Mesodermal cell (in vitro differentiated cells): ENCODE measurements at regions not wholly inside any gene's neighbourhood (a gene's known extent, or its start where the extent isn't known, plus 50 kb on each side); places are given as distances from the start of the nearest gene placed in this dataset.

ENCODE experiments used
- H3K27ac ChIP-seq: 2 replicates; pipeline ENCODE4 v1.7.0; 2013; ENCODE audit warnings: mild to moderate bottlenecking, low read depth, low read length, moderate library complexity; ENCODE audit not compliant: severe bottlenecking
- H3K36me3 ChIP-seq: 2 replicates; pipeline ENCODE4 v1.7.1; 2013; ENCODE audit warnings: mild to moderate bottlenecking, low read length, moderate library complexity; ENCODE audit not compliant: control insufficient read depth, insufficient read depth
- H3K4me1 ChIP-seq: one replicate; pipeline ENCODE4 v1.7.1; 2013; ENCODE audit warnings: mild to moderate bottlenecking, low read length; ENCODE audit not compliant: insufficient read depth, control insufficient read depth, poor library complexity, severe bottlenecking
- H3K4me3 ChIP-seq: 2 replicates; pipeline ENCODE4 v1.7.0; 2013; ENCODE audit warnings: low read length, control low read depth, mild to moderate bottlenecking; ENCODE audit not compliant: insufficient read depth, poor library complexity, severe bottlenecking; ENCODE audit errors: extremely low read depth
- H3K9me3 ChIP-seq: 2 replicates; pipeline ENCODE4 v1.7.1; 2013; ENCODE audit warnings: mild to moderate bottlenecking, low read length, moderate library complexity; ENCODE audit not compliant: control insufficient read depth
- WGBS, 2 experiments: methylation state at CpG; one replicate each; pipeline ENCODE4 v1.1.5; 2013; ENCODE audit warnings: missing lambda C conversion rate in 2 of 2; ENCODE audit not compliant: insufficient coverage in 2 of 2; 5-methylcytosine and 5-hydroxymethylcytosine counted together

- no peaks in the 10 kb centered on the region for H3K36me3 ChIP-seq
- 100% methylated on average over 2 of the region's 3 CpGs; no CpG with 5 or more reads in 1 of the 2 experiments for WGBS, 2 experiments
- no peak overlapping the region for H3K4me3 ChIP-seq
- H3K9me3 ChIP-seq: no peaks in the 10 kb centered on the region
- H3K4me1 ChIP-seq: no peaks in the 10 kb centered on the region
- H3K27ac ChIP-seq: no peak overlapping the region
Observed at GRCh38 chr3:77859156-77859555, 819.3 kb downstream of the ROBO2 start.

- H3K9me3 ChIP-seq: no peaks in the 10 kb centered on the region
- WGBS, 2 experiments: 70 to 89% methylated on average over 1 of the region's 2 CpGs
- H3K27ac ChIP-seq: no peak overlapping the region
Observed at GRCh38 chr3:77868725-77869124, 828.8 kb downstream of the ROBO2 start.

GRCh38 chr3:77869423-77869822, 829.5 kb downstream of the ROBO2 start:
- H3K27ac ChIP-seq: no peak overlapping the region
- no peaks in the 10 kb centered on the region for H3K9me3 ChIP-seq
- H3K4me3 ChIP-seq: no peak overlapping the region
- no peaks in the 10 kb centered on the region for H3K36me3 ChIP-seq
- H3K4me1 ChIP-seq: no peaks in the 10 kb centered on the region
- WGBS, 2 experiments: 97 to 98% methylated on average over 3 to 5 of the region's 7 CpGs

More at GRCh38 chr3:77868725-77869124, 828.8 kb downstream of the ROBO2 start:
- Histone ChIP-seq H3K36me3 (no peaks in the 10 kb centered on the region), H3K4me1 (no peaks in the 10 kb centered on the region), H3K4me3 (no peak overlapping the region)

GRCh38 chr3:77871436-77871835, 831.5 kb downstream of the ROBO2 start:
- Histone ChIP-seq H3K4me3 (no peak overlapping the region), H3K36me3 (no peaks in the 10 kb centered on the region), H3K4me1 (no peaks in the 10 kb centered on the region), H3K27ac (no peak overlapping the region), H3K9me3 (no peaks in the 10 kb centered on the region)
- WGBS, 2 experiments: 83% methylated on average over 1 of the region's 1 CpG; no CpG with 5 or more reads in 1 of the 2 experiments

GRCh38 chr3:77873598-77873997, 833.7 kb downstream of the ROBO2 start:
- Histone ChIP-seq H3K4me1 (no peaks in the 10 kb centered on the region), H3K4me3 (no peak overlapping the region), H3K9me3 (no peaks in the 10 kb centered on the region), H3K27ac (no peak overlapping the region), H3K36me3 (no peaks in the 10 kb centered on the region)
- WGBS, 2 experiments: 90 to 100% methylated on average over 3 of the region's 4 CpGs

GRCh38 chr3:77885381-77885780, 845.5 kb downstream of the ROBO2 start:
- WGBS, 2 experiments: 87 to 94% methylated on average over 3 of the region's 3 CpGs
- Histone ChIP-seq H3K9me3 (no peaks in the 10 kb centered on the region), H3K4me3 (no peak overlapping the region), H3K4me1 (peaks cover 3% of the 10 kb centered on the region), H3K36me3 (no peaks in the 10 kb centered on the region), H3K27ac (no peak overlapping the region)

GRCh38 chr3:77887611-77888010, 847.7 kb downstream of the ROBO2 start:
- peaks cover 3% of the 10 kb centered on the region for H3K4me1 ChIP-seq
- H3K27ac ChIP-seq: no peak overlapping the region
- H3K9me3 ChIP-seq: no peaks in the 10 kb centered on the region
- H3K4me3 ChIP-seq: no peak overlapping the region
- whole genome bisulfite sequencing, 2 experiments: 80 to 83% methylated on average over 1 of the region's 3 CpGs
- H3K36me3 ChIP-seq: no peaks in the 10 kb centered on the region

GRCh38 chr3:77889616-77890015, 849.7 kb downstream of the ROBO2 start:
- H3K4me3 ChIP-seq: no peak overlapping the region
- H3K4me1 ChIP-seq: peaks cover 3% of the 10 kb centered on the region
- H3K9me3 ChIP-seq: no peaks in the 10 kb centered on the region
- no peak overlapping the region for H3K27ac ChIP-seq
- H3K36me3 ChIP-seq: no peaks in the 10 kb centered on the region
- WGBS, 2 experiments: 95 to 100% methylated on average over 2 of the region's 3 CpGs

GRCh38 chr3:77898621-77899020, 858.7 kb downstream of the ROBO2 start:
- H3K4me3 ChIP-seq: no peak overlapping the region
- no peaks in the 10 kb centered on the region for H3K4me1 ChIP-seq
- WGBS, 2 experiments: no CpG with 5 or more reads among the region's 1 CpG
- H3K36me3 ChIP-seq: no peaks in the 10 kb centered on the region
- H3K9me3 ChIP-seq: no peaks in the 10 kb centered on the region
- H3K27ac ChIP-seq: no peak overlapping the region

- Histone ChIP-seq H3K4me3 (no peak overlapping the region), H3K9me3 (no peaks in the 10 kb centered on the region), H3K27ac (no peak overlapping the region), H3K4me1 (no peaks in the 10 kb centered on the region), H3K36me3 (no peaks in the 10 kb centered on the region)
- 100% methylated on average over 1 of the region's 1 CpG; no CpG with 5 or more reads in 1 of the 2 experiments for WGBS, 2 experiments
Observed at GRCh38 chr3:77902675-77903074, 862.8 kb downstream of the ROBO2 start.

GRCh38 chr3:77906102-77906709, 866.3 kb downstream of the ROBO2 start:
- Histone ChIP-seq H3K9me3 (no peaks in the 10 kb centered on the region), H3K27ac (no peak overlapping the region), H3K4me1 (no peaks in the 10 kb centered on the region), H3K4me3 (no peak overlapping the region), H3K36me3 (no peaks in the 10 kb centered on the region)
- WGBS, 2 experiments: 80 to 100% methylated on average over 1 of the region's 3 CpGs
